ENCODE measurements at regions not wholly inside any gene's neighbourhood (a gene's known extent, or its start where the extent isn't known, plus 50 kb on each side); places are given as distances from the start of the nearest gene placed in this dataset.
"Not testable (repeated sequence)": the region's sequence is repeated elsewhere in the genome, so short reads cannot be mapped to it uniquely, and the experiment has no call there.

DNA sequence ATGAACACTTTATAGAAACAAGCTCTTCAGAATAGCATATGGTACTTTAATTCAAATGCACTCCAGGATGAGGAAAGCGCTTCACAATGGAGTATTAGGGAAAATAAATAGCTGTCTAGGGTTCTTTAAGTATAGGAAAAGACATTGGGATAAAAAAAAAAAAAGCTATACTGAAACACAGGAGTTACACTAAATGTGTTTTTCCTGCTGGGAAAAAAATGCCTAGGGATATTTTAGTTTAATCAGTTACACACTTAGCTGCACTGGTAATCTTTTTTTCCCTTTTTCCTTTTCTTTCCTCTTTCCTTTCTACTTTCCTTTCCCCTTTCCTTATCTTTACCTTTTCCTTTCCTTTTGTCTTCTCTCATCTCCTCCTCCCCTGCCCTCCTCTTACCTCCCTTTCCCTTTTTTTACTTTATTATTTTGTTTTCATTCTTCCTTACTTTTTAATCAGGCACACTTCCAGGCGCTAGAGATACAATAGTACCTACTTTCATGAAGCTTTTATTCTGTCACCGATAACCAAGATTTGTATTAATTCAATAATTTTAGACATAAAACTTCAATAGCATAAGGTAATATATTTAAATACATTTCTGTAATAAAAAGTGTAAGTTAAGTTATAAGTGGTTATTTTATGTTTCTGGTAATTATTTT is 758.7 kb downstream of the CDH18 start:
- Mint-ChIP-seq H3K9me3 (peaks cover 5% of the 10 kb centered on the region), H3K4me3 (no peak overlapping the region), H3K36me3 (ENCODE audit: low read depth) (no peaks in the 10 kb centered on the region), H3K4me1 (ENCODE audit: low read depth) (no peaks in the 10 kb centered on the region), H3K27me3 (no peaks in the 10 kb centered on the region), H3K27ac (no peak overlapping the region)
- TF ChIP-seq, protein P1, sequence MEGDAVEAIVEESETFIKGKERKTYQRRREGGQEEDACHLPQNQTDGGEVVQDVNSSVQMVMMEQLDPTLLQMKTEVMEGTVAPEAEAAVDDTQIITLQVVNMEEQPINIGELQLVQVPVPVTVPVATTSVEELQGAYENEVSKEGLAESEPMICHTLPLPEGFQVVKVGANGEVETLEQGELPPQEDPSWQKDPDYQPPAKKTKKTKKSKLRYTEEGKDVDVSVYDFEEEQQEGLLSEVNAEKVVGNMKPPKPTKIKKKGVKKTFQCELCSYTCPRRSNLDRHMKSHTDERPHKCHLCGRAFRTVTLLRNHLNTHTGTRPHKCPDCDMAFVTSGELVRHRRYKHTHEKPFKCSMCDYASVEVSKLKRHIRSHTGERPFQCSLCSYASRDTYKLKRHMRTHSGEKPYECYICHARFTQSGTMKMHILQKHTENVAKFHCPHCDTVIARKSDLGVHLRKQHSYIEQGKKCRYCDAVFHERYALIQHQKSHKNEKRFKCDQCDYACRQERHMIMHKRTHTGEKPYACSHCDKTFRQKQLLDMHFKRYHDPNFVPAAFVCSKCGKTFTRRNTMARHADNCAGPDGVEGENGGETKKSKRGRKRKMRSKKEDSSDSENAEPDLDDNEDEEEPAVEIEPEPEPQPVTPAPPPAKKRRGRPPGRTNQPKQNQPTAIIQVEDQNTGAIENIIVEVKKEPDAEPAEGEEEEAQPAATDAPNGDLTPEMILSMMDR (IDR thresholded peaks at IDR 0.05) = no peak
- ChIA-PET CTCF (no interaction called here), POLR2A (no interaction called here)
- ATAC-seq (no peak), DNase-seq (no peak)
- intact Hi-C loops (cut with micrococcal nuclease) = no loop called here

GRCh38 chr5:19233573-19233972 is 754.4 kb downstream of the CDH18 start:
- H3K27me3 Mint-ChIP-seq = no peaks in the 10 kb centered on the region
- no peak overlapping the region for H3K4me3 Mint-ChIP-seq
- ChIA-PET CTCF (no interaction called here), POLR2A (no interaction called here)
- TF ChIP-seq, protein P1 (IDR thresholded peaks at IDR 0.05) = no peak
- intact Hi-C loops (cut with micrococcal nuclease) = no loop called here
- H3K4me1 Mint-ChIP-seq (ENCODE audit: low read depth) = no peaks in the 10 kb centered on the region
- ATAC-seq (no peak), DNase-seq (no peak)
- no peak overlapping the region for H3K27ac Mint-ChIP-seq
- no peaks in the 10 kb centered on the region for H3K36me3 Mint-ChIP-seq (ENCODE audit: low read depth)
- peaks cover 11% of the 10 kb centered on the region for H3K9me3 Mint-ChIP-seq

DNA sequence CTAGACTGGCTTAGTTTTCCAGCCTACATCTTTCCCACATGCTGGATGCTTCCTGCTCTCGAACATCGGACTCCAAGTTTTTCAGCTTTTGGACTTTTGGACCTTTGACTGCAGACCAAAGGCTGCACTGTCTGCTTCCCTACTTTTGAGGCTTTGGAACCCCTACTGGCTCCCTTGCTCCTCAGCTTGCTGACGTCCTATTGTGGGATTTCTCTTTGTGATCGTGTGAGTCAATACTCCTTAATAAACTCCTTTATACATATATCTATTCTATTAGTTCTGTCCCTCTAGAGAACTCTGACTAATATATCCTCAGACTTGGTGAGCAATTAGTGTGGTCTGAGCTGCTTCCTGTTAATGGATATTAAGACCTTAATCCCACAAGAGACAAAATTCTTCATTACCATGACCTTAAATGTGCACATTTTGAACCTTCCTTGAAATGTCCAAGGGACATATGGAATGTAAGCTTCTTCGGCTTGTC is 752.9 kb downstream of the CDH18 start:
- TF ChIP-seq, protein P1 (IDR thresholded peaks at IDR 0.05) = no peak
- Mint-ChIP-seq H3K9me3 (peaks cover 8% of the 10 kb centered on the region), H3K27ac (no peak overlapping the region), H3K4me1 (ENCODE audit: low read depth) (no peaks in the 10 kb centered on the region), H3K4me3 (no peak overlapping the region), H3K36me3 (ENCODE audit: low read depth) (no peaks in the 10 kb centered on the region), H3K27me3 (no peaks in the 10 kb centered on the region)
- intact Hi-C loops (cut with micrococcal nuclease) = no loop called here
- ChIA-PET POLR2A (no interaction called here), CTCF (no interaction called here)
- DNase-seq (no peak), ATAC-seq (no peak)

GRCh38 chr5:19240170-19240569 is 747.8 kb downstream of the CDH18 start:
- no peak for DNase-seq
- Mint-ChIP-seq H3K36me3 (ENCODE audit: low read depth) (no peaks in the 10 kb centered on the region), H3K4me1 (ENCODE audit: low read depth) (no peaks in the 10 kb centered on the region), H3K9me3 (peaks cover 9% of the 10 kb centered on the region), H3K27ac (no peak overlapping the region), H3K27me3 (no peaks in the 10 kb centered on the region), H3K4me3 (no peak overlapping the region)
- POLR2A ChIA-PET = no interaction called here
- ATAC-seq = no peak
- CTCF ChIA-PET = no interaction called here
- TF ChIP-seq, protein P1 (IDR thresholded peaks at IDR 0.05) = no peak
- intact Hi-C loops (cut with micrococcal nuclease) = no loop called here

DNA sequence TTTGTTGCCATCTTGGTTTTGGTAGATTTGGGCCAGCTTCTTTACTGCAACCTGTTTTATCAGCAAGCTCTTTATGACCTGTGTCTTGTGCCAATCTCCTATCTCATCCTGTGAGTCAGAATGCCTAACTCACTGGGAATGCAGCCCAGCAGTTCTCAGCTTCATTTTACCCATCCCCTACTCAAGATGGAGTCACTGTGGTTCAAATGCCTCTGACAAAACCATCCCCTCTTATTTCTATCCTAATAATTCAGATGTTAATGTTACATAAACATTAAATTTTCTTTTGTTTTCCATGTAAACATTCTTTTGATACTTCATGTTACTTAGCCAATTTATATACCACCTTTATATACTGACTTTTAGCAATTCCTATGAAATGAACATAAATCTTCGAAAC is 746.3 kb downstream of the CDH18 start:
- Mint-ChIP-seq H3K27ac (no peak overlapping the region), H3K4me1 (ENCODE audit: low read depth) (no peaks in the 10 kb centered on the region), H3K27me3 (no peaks in the 10 kb centered on the region), H3K36me3 (ENCODE audit: low read depth) (no peaks in the 10 kb centered on the region), H3K9me3 (peaks cover 16% of the 10 kb centered on the region), H3K4me3 (no peak overlapping the region)
- TF ChIP-seq, protein P1 (IDR thresholded peaks at IDR 0.05) = no peak
- ChIA-PET CTCF (no interaction called here), POLR2A (no interaction called here)
- DNase-seq (no peak), ATAC-seq (no peak)
- intact Hi-C loops (cut with micrococcal nuclease) = no loop called here

DNA sequence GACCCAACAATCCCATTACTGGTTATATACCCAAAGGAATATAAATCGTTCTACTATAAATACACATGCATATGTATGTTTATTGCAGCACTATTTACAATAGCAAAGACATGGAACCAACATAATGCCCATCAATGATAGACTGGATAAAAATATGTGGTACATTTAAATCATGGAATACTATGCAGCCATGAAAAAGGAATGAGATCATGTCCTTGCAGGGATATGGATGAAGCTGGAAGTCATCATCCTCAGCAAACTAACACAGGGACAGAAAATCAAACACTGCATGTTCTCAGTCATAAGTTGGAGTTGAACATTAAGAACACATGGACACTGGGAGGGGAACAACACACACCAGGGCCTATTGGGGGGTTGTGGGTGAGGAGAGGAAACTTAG is 741.8 kb downstream of the CDH18 start:
- H3K36me3 Mint-ChIP-seq (ENCODE audit: low read depth); H3K4me1 Mint-ChIP-seq (ENCODE audit: low read depth); intact Hi-C loops (cut with micrococcal nuclease); H3K4me3 Mint-ChIP-seq; H3K9me3 Mint-ChIP-seq; H3K27ac Mint-ChIP-seq; H3K27me3 Mint-ChIP-seq; CTCF ChIA-PET; ATAC-seq; POLR2A ChIA-PET; DNase-seq: not testable (repeated sequence)

All from activated CD8-positive, alpha-beta T cell treated with anti-CD3 and anti-CD28 coated beads for 36 hours (primary cell).